ENCODE measurements at regions not wholly inside any gene's neighbourhood (a gene's known extent, or its start where the extent isn't known, plus 50 kb on each side); places are given as distances from the start of the nearest gene placed in this dataset.

DNA sequence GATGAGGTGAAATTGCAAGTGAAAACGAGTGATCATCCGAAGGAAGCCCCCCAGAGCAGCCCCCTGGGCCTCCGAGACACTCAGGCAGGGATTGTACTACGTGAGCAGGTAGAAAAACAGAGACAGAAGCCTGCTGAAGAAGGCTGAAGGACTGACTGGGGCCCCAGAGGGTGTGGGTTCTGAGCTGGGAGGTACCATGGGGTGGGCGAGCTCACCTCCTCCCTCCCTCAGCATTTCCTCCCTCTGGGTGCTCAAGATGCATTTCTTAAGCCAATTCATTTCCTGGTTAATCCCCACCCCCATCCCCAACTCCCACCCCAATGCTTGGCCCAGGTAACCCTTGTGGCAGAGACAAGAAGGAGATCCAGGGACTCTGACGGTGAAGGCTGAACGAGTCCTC lies 108.7 kb downstream of the BDH1 start:
- H3K9me3 Mint-ChIP-seq = no peaks in the 10 kb centered on the region
- POLR2A ChIA-PET = no interaction called here
- H3K4me1 Mint-ChIP-seq = peaks cover 18% of the 10 kb centered on the region
- H3K27me3 Mint-ChIP-seq (ENCODE audit: low read depth) = no peaks in the 10 kb centered on the region
- ATAC-seq (peak; percentile 56), DNase-seq (ENCODE audit: low spot score) (no peak)
- no peaks in the 10 kb centered on the region for H3K36me3 Mint-ChIP-seq
- no peak overlapping the region for H3K27ac Mint-ChIP-seq
- no peak overlapping the region for H3K4me3 Mint-ChIP-seq
- CTCF ChIA-PET = interaction anchor here (1.0 kb wide), 1 partner anchor 190 kb away, joined by 3 read pairs; no protein-coding TSS in a partner anchor
- TF ChIP-seq PRRX2 (CRISPR knock-in tag; IDR thresholded peaks at IDR 0.05) (no peak), CREM (CRISPR knock-in tag; IDR thresholded peaks at IDR 0.05) (no peak), ZNF219 (CRISPR knock-in tag; IDR thresholded peaks at IDR 0.05; ENCODE audit: borderline replicate concordance) (no peak), SMAD4 (CRISPR knock-in tag; IDR thresholded peaks at IDR 0.05) (no peak), FOXJ3 (CRISPR knock-in tag; IDR thresholded peaks at IDR 0.05; ENCODE audit: borderline replicate concordance) (no peak), NR2C2 (CRISPR knock-in tag; IDR thresholded peaks at IDR 0.05) (no peak), ZNF416 (CRISPR knock-in tag; IDR thresholded peaks at IDR 0.05) (no peak), HMGA2 (CRISPR knock-in tag; IDR thresholded peaks at IDR 0.05) (no peak), RELA (CRISPR knock-in tag; IDR thresholded peaks at IDR 0.05; ENCODE audit: borderline replicate concordance) (no peak)
- TF ChIP-seq, protein P1, sequence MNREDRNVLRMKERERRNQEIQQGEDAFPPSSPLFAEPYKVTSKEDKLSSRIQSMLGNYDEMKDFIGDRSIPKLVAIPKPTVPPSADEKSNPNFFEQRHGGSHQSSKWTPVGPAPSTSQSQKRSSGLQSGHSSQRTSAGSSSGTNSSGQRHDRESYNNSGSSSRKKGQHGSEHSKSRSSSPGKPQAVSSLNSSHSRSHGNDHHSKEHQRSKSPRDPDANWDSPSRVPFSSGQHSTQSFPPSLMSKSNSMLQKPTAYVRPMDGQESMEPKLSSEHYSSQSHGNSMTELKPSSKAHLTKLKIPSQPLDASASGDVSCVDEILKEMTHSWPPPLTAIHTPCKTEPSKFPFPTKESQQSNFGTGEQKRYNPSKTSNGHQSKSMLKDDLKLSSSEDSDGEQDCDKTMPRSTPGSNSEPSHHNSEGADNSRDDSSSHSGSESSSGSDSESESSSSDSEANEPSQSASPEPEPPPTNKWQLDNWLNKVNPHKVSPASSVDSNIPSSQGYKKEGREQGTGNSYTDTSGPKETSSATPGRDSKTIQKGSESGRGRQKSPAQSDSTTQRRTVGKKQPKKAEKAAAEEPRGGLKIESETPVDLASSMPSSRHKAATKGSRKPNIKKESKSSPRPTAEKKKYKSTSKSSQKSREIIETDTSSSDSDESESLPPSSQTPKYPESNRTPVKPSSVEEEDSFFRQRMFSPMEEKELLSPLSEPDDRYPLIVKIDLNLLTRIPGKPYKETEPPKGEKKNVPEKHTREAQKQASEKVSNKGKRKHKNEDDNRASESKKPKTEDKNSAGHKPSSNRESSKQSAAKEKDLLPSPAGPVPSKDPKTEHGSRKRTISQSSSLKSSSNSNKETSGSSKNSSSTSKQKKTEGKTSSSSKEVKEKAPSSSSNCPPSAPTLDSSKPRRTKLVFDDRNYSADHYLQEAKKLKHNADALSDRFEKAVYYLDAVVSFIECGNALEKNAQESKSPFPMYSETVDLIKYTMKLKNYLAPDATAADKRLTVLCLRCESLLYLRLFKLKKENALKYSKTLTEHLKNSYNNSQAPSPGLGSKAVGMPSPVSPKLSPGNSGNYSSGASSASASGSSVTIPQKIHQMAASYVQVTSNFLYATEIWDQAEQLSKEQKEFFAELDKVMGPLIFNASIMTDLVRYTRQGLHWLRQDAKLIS (CRISPR knock-in tag; IDR thresholded peaks at IDR 0.05; ENCODE audit: borderline replicate concordance) = no peak
- TF ChIP-seq, protein P2, sequence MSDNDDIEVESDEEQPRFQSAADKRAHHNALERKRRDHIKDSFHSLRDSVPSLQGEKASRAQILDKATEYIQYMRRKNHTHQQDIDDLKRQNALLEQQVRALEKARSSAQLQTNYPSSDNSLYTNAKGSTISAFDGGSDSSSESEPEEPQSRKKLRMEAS (CRISPR knock-in tag; IDR thresholded peaks at IDR 0.05) = no peak
- TF ChIP-seq, protein P3, sequence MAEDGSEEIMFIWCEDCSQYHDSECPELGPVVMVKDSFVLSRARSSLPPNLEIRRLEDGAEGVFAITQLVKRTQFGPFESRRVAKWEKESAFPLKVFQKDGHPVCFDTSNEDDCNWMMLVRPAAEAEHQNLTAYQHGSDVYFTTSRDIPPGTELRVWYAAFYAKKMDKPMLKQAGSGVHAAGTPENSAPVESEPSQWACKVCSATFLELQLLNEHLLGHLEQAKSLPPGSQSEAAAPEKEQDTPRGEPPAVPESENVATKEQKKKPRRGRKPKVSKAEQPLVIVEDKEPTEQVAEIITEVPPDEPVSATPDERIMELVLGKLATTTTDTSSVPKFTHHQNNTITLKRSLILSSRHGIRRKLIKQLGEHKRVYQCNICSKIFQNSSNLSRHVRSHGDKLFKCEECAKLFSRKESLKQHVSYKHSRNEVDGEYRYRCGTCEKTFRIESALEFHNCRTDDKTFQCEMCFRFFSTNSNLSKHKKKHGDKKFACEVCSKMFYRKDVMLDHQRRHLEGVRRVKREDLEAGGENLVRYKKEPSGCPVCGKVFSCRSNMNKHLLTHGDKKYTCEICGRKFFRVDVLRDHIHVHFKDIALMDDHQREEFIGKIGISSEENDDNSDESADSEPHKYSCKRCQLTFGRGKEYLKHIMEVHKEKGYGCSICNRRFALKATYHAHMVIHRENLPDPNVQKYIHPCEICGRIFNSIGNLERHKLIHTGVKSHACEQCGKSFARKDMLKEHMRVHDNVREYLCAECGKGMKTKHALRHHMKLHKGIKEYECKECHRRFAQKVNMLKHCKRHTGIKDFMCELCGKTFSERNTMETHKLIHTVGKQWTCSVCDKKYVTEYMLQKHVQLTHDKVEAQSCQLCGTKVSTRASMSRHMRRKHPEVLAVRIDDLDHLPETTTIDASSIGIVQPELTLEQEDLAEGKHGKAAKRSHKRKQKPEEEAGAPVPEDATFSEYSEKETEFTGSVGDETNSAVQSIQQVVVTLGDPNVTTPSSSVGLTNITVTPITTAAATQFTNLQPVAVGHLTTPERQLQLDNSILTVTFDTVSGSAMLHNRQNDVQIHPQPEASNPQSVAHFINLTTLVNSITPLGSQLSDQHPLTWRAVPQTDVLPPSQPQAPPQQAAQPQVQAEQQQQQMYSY (CRISPR knock-in tag; IDR thresholded peaks at IDR 0.05) = no peak
- TF ChIP-seq, protein P4, sequence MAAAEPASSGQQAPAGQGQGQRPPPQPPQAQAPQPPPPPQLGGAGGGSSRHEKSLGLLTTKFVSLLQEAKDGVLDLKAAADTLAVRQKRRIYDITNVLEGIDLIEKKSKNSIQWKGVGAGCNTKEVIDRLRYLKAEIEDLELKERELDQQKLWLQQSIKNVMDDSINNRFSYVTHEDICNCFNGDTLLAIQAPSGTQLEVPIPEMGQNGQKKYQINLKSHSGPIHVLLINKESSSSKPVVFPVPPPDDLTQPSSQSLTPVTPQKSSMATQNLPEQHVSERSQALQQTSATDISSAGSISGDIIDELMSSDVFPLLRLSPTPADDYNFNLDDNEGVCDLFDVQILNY (CRISPR knock-in tag; IDR thresholded peaks at IDR 0.05) = no peak
- TF ChIP-seq, protein P5, sequence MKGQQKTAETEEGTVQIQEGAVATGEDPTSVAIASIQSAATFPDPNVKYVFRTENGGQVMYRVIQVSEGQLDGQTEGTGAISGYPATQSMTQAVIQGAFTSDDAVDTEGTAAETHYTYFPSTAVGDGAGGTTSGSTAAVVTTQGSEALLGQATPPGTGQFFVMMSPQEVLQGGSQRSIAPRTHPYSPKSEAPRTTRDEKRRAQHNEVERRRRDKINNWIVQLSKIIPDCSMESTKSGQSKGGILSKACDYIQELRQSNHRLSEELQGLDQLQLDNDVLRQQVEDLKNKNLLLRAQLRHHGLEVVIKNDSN (CRISPR knock-in tag; IDR thresholded peaks at IDR 0.05) = no peak
- TF ChIP-seq, protein P6, sequence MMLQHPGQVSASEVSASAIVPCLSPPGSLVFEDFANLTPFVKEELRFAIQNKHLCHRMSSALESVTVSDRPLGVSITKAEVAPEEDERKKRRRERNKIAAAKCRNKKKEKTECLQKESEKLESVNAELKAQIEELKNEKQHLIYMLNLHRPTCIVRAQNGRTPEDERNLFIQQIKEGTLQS (CRISPR knock-in tag; conservative IDR thresholded peaks at IDR 0.05) = no peak
- TF ChIP-seq, protein P7, sequence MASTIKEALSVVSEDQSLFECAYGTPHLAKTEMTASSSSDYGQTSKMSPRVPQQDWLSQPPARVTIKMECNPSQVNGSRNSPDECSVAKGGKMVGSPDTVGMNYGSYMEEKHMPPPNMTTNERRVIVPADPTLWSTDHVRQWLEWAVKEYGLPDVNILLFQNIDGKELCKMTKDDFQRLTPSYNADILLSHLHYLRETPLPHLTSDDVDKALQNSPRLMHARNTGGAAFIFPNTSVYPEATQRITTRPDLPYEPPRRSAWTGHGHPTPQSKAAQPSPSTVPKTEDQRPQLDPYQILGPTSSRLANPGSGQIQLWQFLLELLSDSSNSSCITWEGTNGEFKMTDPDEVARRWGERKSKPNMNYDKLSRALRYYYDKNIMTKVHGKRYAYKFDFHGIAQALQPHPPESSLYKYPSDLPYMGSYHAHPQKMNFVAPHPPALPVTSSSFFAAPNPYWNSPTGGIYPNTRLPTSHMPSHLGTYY (CRISPR knock-in tag; IDR thresholded peaks at IDR 0.05) = no peak
- TF ChIP-seq, protein P8, sequence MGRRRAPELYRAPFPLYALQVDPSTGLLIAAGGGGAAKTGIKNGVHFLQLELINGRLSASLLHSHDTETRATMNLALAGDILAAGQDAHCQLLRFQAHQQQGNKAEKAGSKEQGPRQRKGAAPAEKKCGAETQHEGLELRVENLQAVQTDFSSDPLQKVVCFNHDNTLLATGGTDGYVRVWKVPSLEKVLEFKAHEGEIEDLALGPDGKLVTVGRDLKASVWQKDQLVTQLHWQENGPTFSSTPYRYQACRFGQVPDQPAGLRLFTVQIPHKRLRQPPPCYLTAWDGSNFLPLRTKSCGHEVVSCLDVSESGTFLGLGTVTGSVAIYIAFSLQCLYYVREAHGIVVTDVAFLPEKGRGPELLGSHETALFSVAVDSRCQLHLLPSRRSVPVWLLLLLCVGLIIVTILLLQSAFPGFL (CRISPR knock-in tag; IDR thresholded peaks at IDR 0.05; ENCODE audit: borderline replicate concordance) = no peak
- TF ChIP-seq, protein P9, sequence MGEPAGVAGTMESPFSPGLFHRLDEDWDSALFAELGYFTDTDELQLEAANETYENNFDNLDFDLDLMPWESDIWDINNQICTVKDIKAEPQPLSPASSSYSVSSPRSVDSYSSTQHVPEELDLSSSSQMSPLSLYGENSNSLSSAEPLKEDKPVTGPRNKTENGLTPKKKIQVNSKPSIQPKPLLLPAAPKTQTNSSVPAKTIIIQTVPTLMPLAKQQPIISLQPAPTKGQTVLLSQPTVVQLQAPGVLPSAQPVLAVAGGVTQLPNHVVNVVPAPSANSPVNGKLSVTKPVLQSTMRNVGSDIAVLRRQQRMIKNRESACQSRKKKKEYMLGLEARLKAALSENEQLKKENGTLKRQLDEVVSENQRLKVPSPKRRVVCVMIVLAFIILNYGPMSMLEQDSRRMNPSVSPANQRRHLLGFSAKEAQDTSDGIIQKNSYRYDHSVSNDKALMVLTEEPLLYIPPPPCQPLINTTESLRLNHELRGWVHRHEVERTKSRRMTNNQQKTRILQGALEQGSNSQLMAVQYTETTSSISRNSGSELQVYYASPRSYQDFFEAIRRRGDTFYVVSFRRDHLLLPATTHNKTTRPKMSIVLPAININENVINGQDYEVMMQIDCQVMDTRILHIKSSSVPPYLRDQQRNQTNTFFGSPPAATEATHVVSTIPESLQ (CRISPR knock-in tag; IDR thresholded peaks at IDR 0.05) = no peak
- TF ChIP-seq, protein P10, sequence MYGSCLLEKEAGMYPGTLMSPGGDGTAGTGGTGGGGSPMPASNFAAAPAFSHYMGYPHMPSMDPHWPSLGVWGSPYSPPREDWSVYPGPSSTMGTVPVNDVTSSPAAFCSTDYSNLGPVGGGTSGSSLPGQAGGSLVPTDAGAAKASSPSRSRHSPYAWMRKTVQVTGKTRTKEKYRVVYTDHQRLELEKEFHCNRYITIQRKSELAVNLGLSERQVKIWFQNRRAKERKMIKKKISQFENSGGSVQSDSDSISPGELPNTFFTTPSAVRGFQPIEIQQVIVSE (CRISPR knock-in tag; IDR thresholded peaks at IDR 0.05; ENCODE audit: borderline replicate concordance) = no peak
